Urothelium cell line (cell line): ENCODE measurements at regions not wholly inside any gene's neighbourhood (a gene's known extent, or its start where the extent isn't known, plus 50 kb on each side); places are given as distances from the start of the nearest gene placed in this dataset.
A peak's percentile ranks its signal among the peaks of the same experiment; 100 is the strongest.
"Not testable (repeated sequence)": the region's sequence is repeated elsewhere in the genome, so short reads cannot be mapped to it uniquely, and the experiment has no call there.

ENCODE experiments used
- DNase-seq: peaks from one replicate; pipeline ENCODE4 v3.0.0; 2011; ENCODE audit warnings: low spot score, mixed read lengths
- FAIRE-seq: peaks from 2 replicates; lab custom pipeline; 2011; peaks lifted over from hg19 to GRCh38; lab: Jason Lieb, UNC

- FAIRE-seq (no peak), DNase-seq (no peak)
Observed at GRCh38 chr2:58794916-58795315, 553.8 kb upstream of the FANCL start.

GRCh38 chr2:58794103-58794502 is 553.0 kb upstream of the FANCL start:
- FAIRE-seq (no peak), DNase-seq (no peak)

- FAIRE-seq (no peak), DNase-seq (no peak)
Observed at GRCh38 chr2:58788402-58788801, 547.3 kb upstream of the FANCL start.

GRCh38 chr2:58770846-58771245 is 529.7 kb upstream of the FANCL start:
- DNase-seq: no peak
- FAIRE-seq: no peak

GRCh38 chr2:58769864-58770234 is 528.7 kb upstream of the FANCL start:
- DNase-seq (no peak), FAIRE-seq (no peak)

GRCh38 chr2:58769111-58769863 is 528.2 kb upstream of the FANCL start:
- DNase-seq: no peak
- FAIRE-seq: no peak

GRCh38 chr2:58768715-58769080 is 527.6 kb upstream of the FANCL start:
- FAIRE-seq (no peak), DNase-seq (no peak)

- peak; percentile 23 for FAIRE-seq
- DNase-seq: no peak
Observed at GRCh38 chr2:58767828-58768714, 526.9 kb upstream of the FANCL start.

- FAIRE-seq (no peak), DNase-seq (no peak)
Observed at GRCh38 chr2:58764338-58765104, 523.4 kb upstream of the FANCL start.

GRCh38 chr2:58762176-58762781 is 521.2 kb upstream of the FANCL start:
- FAIRE-seq (peak; percentile 88), DNase-seq (peak; percentile 80)

- FAIRE-seq (no peak), DNase-seq (no peak)
Observed at GRCh38 chr2:58757971-58758370, 516.8 kb upstream of the FANCL start.

- no peak for FAIRE-seq
- no peak for DNase-seq
Observed at GRCh38 chr2:58756336-58756735, 515.2 kb upstream of the FANCL start.

GRCh38 chr2:58752507-58752906 is 511.4 kb upstream of the FANCL start:
- not testable (repeated sequence) for FAIRE-seq

GRCh38 chr2:58751676-58752075 is 510.6 kb upstream of the FANCL start:
- DNase-seq, FAIRE-seq: not testable (repeated sequence)

More at GRCh38 chr2:58752507-58752906, 511.4 kb upstream of the FANCL start:
- DNase-seq: not testable (repeated sequence)

- no peak for DNase-seq
- FAIRE-seq: no peak
Observed at GRCh38 chr2:58749041-58749440, 507.9 kb upstream of the FANCL start.

GRCh38 chr2:58745334-58745733 is 504.2 kb upstream of the FANCL start:
- not testable (repeated sequence) for FAIRE-seq

GRCh38 chr2:58740426-58740825 is 499.3 kb upstream of the FANCL start:
- no peak for DNase-seq
- FAIRE-seq: no peak

More at GRCh38 chr2:58745334-58745733, 504.2 kb upstream of the FANCL start:
- not testable (repeated sequence) for DNase-seq

GRCh38 chr2:58739033-58739432 is 497.9 kb upstream of the FANCL start:
- DNase-seq (no peak), FAIRE-seq (no peak)

- FAIRE-seq (peak; percentile 74), DNase-seq (peak; percentile 59)
Observed at GRCh38 chr2:58734365-58734764, 493.2 kb upstream of the FANCL start.

- FAIRE-seq (no peak), DNase-seq (no peak)
Observed at GRCh38 chr2:58732999-58733398, 491.9 kb upstream of the FANCL start.

GRCh38 chr2:58731488-58731869 is 490.4 kb upstream of the FANCL start:
- no peak for DNase-seq

More at GRCh38 chr2:58731488-58731869, 490.4 kb upstream of the FANCL start:
- no peak for FAIRE-seq
